NB4 (cell line): ENCODE measurements at regions not wholly inside any gene's neighbourhood (a gene's known extent, or its start where the extent isn't known, plus 50 kb on each side); places are given as distances from the start of the nearest gene placed in this dataset.
A peak's percentile ranks its signal among the peaks of the same experiment; 100 is the strongest.

Source experiments
- DNase-seq: peaks from one replicate; pipeline ENCODE4 v3.0.0; 2010; ENCODE audit warnings: low read depth
- H3K4me3 ChIP-seq: one replicate; pipeline ENCODE4 v1.5.1; 2011; ENCODE audit warnings: mild to moderate bottlenecking, low read depth, low read length, moderate library complexity
- MYC ChIP-seq: IDR thresholded peaks from 2 replicates; pipeline ENCODE4 v1.6.1; 2011; ENCODE audit warnings: low read depth, low read length
- POLR2A ChIP-seq: IDR thresholded peaks from 2 replicates; pipeline ENCODE4 v1.6.1; 2011; ENCODE audit warnings: mild to moderate bottlenecking; ENCODE audit not compliant: insufficient read length; ENCODE audit errors: extremely low read depth
- TF ChIP-seq, protein P1 (sequence below): IDR thresholded peaks from one replicate; pipeline ENCODE4 v1.5.1; 2012; ENCODE audit warnings: low read depth, low read length
- TF ChIP-seq, protein P2 (sequence below): IDR thresholded peaks from 2 replicates; pipeline ENCODE4 v1.6.1; 2011; ENCODE audit warnings: low read depth, low read length

DNA sequence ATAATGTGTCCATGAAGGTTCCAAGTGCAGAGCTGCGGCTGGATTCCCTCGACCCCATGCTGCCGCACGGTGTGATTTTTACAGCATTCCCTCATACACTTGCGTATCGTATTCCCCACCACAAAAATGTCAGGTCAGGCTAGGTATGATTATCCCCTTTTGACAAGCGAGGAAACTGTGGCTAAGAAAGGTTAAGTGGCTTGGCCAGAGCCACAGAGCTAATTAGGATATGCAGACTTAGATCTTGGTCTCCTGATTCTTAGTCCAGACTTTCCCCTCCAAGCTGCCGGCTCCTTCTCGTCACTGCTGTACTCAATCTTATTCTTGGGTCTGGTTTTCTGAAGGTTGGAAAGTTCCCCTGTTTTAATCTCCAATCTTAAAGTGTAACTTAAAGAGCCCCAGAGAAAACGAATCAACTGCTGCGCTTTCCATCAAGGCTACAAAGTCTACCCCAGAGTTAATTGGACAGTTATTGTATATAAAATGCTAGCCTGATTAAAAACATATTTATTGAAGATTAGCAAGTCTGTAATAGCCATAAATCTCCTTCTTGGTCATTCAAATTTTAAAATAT is 176.6 kb downstream of the ADAMTS15 start:
- no peak for DNase-seq
- H3K4me3 ChIP-seq: no peak overlapping the region
- no peak for TF ChIP-seq POLR2A
- no peak for TF ChIP-seq MYC
- TF ChIP-seq, protein P1, sequence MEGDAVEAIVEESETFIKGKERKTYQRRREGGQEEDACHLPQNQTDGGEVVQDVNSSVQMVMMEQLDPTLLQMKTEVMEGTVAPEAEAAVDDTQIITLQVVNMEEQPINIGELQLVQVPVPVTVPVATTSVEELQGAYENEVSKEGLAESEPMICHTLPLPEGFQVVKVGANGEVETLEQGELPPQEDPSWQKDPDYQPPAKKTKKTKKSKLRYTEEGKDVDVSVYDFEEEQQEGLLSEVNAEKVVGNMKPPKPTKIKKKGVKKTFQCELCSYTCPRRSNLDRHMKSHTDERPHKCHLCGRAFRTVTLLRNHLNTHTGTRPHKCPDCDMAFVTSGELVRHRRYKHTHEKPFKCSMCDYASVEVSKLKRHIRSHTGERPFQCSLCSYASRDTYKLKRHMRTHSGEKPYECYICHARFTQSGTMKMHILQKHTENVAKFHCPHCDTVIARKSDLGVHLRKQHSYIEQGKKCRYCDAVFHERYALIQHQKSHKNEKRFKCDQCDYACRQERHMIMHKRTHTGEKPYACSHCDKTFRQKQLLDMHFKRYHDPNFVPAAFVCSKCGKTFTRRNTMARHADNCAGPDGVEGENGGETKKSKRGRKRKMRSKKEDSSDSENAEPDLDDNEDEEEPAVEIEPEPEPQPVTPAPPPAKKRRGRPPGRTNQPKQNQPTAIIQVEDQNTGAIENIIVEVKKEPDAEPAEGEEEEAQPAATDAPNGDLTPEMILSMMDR: no peak
- TF ChIP-seq, protein P2, sequence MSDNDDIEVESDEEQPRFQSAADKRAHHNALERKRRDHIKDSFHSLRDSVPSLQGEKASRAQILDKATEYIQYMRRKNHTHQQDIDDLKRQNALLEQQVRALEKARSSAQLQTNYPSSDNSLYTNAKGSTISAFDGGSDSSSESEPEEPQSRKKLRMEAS: no peak

DNA sequence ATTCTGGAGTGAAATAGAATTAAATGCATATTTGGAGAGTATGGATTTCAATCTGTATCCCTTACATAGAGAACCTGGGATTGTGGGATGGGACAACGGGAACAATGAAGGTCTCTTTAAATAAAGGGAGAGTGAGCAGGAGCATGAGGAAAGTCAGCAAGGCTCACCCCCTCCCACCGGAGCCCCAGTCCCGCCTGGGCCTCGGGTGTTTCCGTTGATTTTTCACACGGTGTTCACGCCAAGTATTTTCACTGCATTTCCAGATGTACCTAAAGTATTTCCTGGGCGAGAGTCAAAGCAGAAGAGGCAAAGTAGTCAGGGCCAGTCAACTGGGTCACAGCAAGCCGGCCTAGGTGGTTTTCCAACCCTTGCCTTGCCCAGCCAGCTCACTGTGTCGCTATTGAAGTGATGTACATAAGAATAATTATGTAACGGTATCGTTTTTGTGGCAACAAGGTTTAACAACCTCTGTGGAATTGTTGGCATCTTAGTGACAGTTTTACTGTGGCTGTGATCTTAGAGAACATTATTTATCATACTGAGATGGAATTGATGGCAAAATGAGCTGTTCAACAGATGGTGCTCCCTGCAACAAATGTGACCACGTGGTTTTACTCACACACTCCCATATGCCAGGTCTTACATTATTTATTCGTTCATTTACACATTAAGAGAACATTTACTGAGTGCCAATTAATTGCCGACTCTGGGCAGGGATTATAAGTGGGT is 177.3 kb downstream of the ADAMTS15 start:
- TF ChIP-seq, protein P2: 0 out of 2 replicates have a peak, but pooled peaks have one; percentile 21
- no peak for TF ChIP-seq POLR2A
- DNase-seq: no peak
- no peak overlapping the region for H3K4me3 ChIP-seq

DNA sequence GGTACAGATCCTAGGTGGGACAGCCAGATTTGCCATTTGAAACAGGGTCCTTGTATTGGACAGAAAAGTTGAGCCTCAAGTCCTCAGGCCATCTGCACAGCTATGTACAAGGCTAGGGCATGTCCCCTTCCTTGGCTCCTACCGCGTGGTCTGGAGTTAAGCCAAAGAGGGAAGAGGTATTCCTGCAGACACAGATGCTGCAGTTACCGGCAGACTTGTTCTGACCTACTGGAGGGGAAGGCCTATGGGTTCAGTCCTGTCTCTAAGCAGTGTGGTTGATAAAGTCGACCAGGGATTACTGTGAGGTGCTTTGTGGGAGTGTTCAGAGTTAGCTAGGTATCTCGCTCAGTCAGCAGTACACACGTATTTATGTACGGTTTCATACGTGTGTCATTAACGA is 180.6 kb downstream of the ADAMTS15 start:
- TF ChIP-seq, protein P1: no peak
- TF ChIP-seq MYC: no peak
- TF ChIP-seq, protein P2: no peak
- no peak for TF ChIP-seq POLR2A
- no peak for DNase-seq

DNA sequence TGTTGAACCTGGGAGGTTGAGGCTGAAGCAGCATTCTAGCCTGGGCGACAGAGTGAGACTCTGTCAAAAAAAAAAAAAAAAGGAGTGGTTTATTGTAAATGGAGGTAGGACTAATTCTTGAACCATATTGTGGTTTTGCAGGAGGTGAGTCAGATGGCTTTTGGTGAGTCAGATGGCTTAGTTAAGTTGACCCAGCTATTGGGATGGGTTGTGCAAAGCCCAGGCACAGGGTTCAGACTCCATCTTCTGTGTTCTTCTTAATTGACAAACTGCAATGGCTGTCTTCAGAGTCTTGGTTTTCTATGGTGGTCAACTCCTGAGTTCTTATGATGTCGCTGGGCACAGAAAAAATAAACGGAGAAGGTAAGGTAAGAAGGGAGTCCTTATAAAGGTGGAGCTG is 182.7 kb downstream of the ADAMTS15 start:
- H3K4me3 ChIP-seq: no peak overlapping the region
- DNase-seq: peak; percentile 79
- no peak for TF ChIP-seq MYC
- TF ChIP-seq, protein P2: no peak
- TF ChIP-seq, protein P1: no peak
- no peak for TF ChIP-seq POLR2A

More for the DNA sequence above, 180.6 kb downstream of the ADAMTS15 start:
- H3K4me3 ChIP-seq: no peak overlapping the region

DNA sequence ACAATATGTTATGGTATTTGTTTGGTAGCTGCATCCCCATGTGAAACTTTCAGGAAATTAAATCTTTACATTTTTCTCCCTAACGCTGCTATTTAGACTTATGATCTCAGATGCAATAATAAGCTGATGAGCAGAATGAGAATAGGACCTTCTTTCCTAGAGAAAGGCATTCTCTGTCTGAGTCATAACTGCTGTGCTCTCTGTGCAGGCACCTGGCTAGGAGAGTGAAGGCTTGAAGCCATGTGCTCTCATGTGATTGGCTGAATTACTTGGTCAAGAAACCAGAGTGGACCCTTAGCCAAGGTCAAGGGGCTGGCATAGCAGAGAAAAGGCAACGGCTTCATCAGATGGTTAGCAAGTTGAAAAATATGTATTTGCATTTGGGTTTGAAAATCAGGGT is 185.0 kb downstream of the ADAMTS15 start:
- DNase-seq: no peak
- no peak overlapping the region for H3K4me3 ChIP-seq
- TF ChIP-seq, protein P2: no peak
- no peak for TF ChIP-seq POLR2A
- TF ChIP-seq, protein P1: no peak
- no peak for TF ChIP-seq MYC

DNA sequence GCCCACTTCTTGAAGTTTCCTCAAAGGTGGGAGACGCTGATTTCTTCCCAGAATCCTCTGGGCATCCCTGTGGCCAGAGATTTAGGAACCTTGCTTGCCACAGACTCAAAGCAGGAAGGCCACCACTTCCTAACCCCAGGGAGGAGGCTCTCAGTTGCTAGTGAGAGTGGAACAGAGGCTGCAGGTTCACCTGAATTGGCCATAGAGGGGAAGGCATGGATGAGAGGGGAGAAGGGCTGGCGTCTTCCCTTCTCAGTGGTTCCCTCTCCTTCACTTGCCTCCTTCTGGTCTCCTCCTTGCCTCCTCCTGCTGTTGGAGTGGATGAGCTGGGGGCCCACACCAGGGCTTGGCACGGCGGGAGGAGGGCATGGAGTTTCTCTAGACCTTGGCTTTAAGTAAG is 185.7 kb downstream of the ADAMTS15 start:
- TF ChIP-seq POLR2A (no peak), MYC (no peak)
- TF ChIP-seq, protein P1: no peak
- TF ChIP-seq, protein P2: no peak
- H3K4me3 ChIP-seq: no peak overlapping the region
- no peak for DNase-seq
